Inflammatory macrophage treated with lipopolysaccharide for 4 hours (primary cell): ENCODE measurements at regions not wholly inside any gene's neighbourhood (a gene's known extent, or its start where the extent isn't known, plus 50 kb on each side); places are given as distances from the start of the nearest gene placed in this dataset.
A peak's percentile ranks its signal among the peaks of the same experiment; 100 is the strongest.

Source experiments
- DNase-seq: peaks from one replicate; pipeline ENCODE4 v3.0.0-alpha.2; 2020

DNA sequence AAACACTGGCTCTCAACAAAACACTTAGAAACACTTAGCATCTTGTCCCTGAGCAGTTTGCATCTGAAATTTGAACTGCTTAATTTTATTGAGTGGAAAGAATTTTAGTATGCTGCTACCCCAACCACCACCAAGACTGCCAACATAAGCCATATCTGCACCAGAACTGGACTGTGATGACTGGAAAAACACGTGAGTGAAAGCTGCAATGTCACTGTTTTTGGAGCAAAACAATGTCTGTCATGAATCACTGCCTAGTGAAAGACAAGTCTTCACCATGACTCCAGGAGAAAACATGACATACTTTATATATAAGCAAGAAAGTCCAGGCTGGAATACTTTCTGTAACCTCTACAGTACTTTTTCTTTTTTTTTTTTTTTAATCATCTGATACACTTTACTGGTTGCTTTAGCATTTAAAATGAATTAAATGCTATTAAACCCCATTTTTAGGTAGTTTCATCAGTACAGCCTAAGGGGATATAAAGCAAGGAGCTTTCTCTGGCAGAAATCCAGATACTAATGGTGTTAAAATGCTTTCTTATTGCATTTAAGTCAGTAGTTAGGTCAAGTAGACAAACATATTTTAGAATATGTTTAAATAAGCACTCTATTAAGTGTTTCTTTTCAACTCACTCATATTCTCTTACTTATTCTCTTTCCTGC is 2129.4 kb upstream of the PIK3C3 start:
- DNase-seq, result no peak

GRCh38 chr18:39806525-39806924 is 2148.5 kb upstream of the PIK3C3 start:
- DNase-seq, result no peak

- DNase-seq, result no peak
Observed at GRCh38 chr18:39805218-39805617, 2149.8 kb upstream of the PIK3C3 start.

- DNase-seq, result no peak
Observed at GRCh38 chr18:39802648-39803229, 2152.3 kb upstream of the PIK3C3 start.

DNA sequence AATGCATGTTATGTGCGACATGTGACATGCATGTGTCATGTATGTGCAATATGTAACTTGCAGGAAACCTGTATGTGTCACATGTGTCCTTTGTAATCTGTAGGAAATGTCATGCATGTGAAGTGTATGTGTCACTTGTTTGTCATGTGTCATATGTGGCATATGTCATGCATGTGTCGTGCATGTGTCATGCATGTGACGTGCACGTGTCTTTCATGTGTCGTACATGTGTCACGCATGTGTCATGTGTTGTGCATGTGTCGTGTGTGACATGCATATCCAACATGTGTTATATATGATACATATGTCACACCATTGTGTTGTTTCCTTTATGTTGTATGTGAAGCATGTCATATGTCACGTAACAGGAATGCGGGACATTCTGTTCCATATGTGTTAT is 2153.2 kb upstream of the PIK3C3 start:
- no peak for DNase-seq

DNA sequence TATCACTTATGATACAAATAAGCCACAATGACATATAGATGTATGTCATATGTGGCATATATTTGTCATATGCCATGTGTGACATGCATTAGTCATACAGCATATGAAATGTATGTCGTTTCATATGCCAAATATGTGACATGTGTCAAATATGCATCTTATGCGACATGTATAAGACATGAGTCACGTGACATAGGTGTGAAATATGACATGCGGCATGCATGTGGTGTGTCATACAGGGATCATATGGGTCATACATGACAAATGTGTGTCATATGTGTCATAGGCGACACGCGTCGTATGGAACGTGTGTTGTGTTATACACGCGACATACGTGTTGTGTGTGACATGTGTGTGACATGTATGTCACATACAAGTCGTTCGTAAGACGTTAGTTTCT is 2154.0 kb upstream of the PIK3C3 start:
- DNase-seq, result no peak

GRCh38 chr18:39799006-39799405 is 2156.0 kb upstream of the PIK3C3 start:
- no peak for DNase-seq

DNA sequence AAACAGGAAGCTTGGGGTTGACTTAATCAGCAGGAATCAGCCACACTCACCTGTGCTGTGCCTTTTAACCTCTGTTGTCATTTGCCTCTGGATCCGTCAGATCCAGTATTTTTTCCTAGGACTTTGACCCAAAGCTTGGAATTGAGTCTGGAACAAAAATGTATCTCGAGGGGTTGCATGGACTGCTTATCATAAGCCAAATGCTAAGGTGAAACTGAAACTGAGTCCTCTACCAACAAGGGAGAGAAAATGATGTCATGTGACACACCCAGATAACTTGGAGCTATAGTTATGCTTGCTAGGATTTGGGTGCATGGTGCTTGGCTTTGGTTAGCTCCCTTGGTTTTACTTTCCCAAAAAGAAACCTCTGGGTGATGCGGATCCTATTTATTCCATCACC is 2158.6 kb upstream of the PIK3C3 start:
- no peak for DNase-seq

DNA sequence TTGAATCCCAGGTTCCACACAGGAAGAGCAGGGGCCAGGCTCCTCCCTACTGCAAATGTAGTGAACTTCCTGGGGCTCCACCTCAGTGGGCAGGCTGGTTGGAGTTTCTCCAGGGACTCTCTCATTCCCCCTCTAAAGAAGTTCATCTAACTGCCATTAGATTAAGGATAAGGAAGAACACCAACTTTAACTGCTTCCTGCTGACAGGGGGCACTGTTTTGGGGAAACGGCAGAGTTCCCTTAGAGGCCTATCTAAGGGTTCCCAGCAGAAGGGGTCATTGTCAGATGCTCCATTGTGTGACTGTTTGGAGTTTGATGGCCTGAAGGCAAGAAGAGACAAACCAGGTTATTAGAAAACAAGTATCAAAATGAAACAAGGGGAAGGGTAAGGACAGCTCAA is 2159.7 kb upstream of the PIK3C3 start:
- no peak for DNase-seq

DNA sequence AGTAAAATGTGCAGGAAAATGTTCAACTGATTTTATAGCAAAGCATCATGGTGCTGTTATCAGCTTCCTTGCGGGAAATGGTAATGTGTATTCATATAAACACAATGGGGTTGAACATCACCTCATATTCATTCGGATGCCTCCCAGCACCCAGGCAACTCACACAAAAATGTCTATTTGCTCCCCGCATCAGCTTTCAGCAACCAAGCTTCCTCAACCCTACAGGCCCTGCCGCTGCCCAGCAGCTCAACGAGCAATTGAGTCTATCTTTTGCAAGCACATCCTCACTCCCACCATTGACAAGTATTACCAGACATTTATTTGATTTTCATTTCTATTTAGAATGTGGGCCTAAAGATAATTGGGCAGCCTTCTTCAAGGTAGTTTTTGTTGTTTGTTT is 2161.4 kb upstream of the PIK3C3 start:
- DNase-seq, result no peak

- peak; percentile 71 for DNase-seq
Observed at GRCh38 chr18:39788383-39788782, 2166.7 kb upstream of the PIK3C3 start.

DNA sequence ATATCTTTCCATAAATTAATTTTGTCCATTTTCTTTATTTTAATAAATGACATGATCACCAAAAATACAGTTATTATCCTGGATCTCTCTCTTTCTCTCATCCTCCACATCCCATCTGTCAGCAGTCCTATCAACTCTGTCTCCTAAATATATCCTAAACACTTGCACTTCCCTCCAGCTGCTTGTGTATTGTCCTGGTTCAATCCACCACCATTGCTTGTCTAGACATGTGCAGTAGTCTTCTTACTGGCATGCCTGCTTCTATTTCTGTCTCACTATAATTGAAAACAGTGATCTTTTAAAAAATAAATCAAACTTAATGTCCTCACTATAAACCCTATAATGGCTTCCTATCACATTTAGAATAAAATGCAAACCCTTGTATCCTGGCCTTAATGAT is 2168.6 kb upstream of the PIK3C3 start:
- DNase-seq, result no peak

DNA sequence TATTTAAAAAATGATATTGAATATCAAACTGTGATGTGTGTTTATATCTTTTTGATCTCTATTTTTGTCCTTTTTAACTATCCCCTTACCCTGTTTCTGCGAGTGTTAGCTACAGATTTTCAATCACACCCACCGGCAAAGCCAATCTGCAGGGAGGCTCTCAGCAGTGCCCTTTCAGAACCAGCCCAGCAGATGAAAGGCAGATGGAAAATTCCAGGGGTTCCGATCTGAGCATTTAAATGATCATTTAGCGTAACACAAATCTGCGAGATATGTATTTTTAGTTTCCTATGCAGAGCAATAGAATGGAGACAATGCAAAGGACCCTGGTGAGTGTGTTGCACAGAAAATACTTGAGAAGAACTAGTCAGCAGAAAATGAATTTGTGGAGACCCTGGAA is 2170.5 kb upstream of the PIK3C3 start:
- DNase-seq, result no peak

GRCh38 chr18:39781565-39781964 is 2173.5 kb upstream of the PIK3C3 start:
- DNase-seq, result no peak

- no peak for DNase-seq
Observed at GRCh38 chr18:39780774-39781173, 2174.3 kb upstream of the PIK3C3 start.

GRCh38 chr18:39779926-39780325 is 2175.1 kb upstream of the PIK3C3 start:
- no peak for DNase-seq

GRCh38 chr18:39776766-39777165 is 2178.3 kb upstream of the PIK3C3 start:
- no peak for DNase-seq

- no peak for DNase-seq
Observed at GRCh38 chr18:39774957-39775598, 2180.0 kb upstream of the PIK3C3 start.

DNA sequence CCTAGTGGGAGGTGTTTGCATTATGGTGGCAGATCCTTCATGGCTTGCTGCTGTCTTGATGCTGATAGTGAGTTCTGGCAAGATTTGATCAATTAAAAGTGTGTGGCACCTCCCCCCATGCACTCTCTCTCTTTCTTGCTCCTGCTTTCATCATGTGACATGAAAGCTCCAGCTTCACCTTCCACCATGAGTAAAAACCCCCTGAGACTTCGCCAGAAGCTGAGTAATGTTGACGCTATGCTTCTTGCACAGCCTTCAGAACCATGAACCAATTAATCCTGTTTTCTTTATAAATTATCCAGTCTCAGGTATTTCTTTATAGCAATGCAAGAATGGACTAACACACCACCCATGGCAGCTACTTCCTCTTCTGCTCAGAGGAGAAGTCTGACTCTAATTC is 2181.4 kb upstream of the PIK3C3 start:
- DNase-seq, result no peak

GRCh38 chr18:39772155-39772919 is 2182.7 kb upstream of the PIK3C3 start:
- no peak for DNase-seq

- no peak for DNase-seq
Observed at GRCh38 chr18:39770399-39770798, 2184.6 kb upstream of the PIK3C3 start.

- no peak for DNase-seq
Observed at GRCh38 chr18:39764873-39765272, 2190.2 kb upstream of the PIK3C3 start.

DNA sequence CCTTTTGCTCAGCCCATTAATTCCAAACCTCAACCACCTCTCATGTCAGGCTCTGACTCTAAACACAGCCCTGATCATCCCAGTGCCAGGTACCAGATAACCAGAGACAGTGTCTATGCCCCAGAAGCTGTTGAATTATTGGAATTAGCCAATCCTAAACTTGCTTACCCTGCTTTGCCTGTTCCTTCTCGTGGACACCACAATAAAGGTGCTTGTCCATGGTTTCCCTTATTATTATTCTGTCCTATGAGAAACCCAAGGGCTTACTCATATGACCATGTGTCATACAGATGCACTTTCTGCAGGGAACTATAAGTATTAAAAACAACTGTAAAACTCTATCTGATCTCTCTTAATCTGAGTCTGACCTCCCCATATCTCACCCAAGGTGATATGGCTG is 2193.8 kb upstream of the PIK3C3 start:
- no peak for DNase-seq

DNA sequence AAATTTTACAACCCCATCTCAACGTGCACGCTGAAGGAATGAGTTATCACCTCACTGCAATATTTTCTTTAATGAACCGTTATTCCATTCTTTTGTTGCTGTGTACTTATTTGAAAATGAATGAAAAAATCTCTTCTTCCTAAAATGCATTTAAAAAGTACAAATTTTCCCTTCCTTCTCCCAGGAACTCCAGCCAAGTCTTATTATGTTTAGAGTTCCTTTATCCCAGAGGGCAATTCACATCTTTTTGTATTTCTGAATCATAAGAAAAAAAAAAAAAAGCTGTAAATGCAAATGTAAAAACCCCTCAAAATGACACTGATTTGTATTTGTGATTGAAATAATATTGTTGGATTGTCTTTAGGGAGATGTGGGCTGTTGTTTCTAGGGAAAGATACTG is 2194.3 kb upstream of the CELF4 start:
- no peak for DNase-seq
